K562 (cell line): ENCODE measurements at regions not wholly inside any gene's neighbourhood (a gene's known extent, or its start where the extent isn't known, plus 50 kb on each side); places are given as distances from the start of the nearest gene placed in this dataset.

Experiments
- ATAC-seq: fragments of 200-7000 bp; cut with Tn5 transposase; 3 replicates; pipeline ENCODE4 v1.9.1; 2020; ENCODE audit warnings: moderate library complexity
- BruUV-seq: library from RNA; stranded (reverse); fragments of 400-500 nt; replicated peaks from 2 replicates; lab custom pipeline; 2021; lab: Mats Ljungman, UMichigan
- CTCF ChIA-PET: fragments of 300-600 bp; formaldehyde crosslinking; extraction: SDS; loops from one replicate; lab custom pipeline; 2021; ENCODE audit warnings: low intra/inter-chr PET ratio; lab: Yijun Ruan, JAX
- POLR2A ChIA-PET: fragments of 300-600, 350-650 bp; sonication (Branson Sonifier 250); formaldehyde crosslinking; extraction: SDS; loops from one replicate; lab custom pipeline; 2021; ENCODE audit warnings: antibody characterized with exemption, inconsistent platforms; lab: Yijun Ruan, JAX
- DNase-seq, 4 experiments: peaks; one replicate each; pipeline versions ENCODE4 v3.0.0 to v3.0.0-alpha.2; 2011 to 2018; ENCODE audit warnings: low spot score in 3 of 4, mixed read lengths in 3 of 4; ENCODE audit errors: extremely low read depth in 1 of 4
- FAIRE-seq: peaks from 2 replicates; lab custom pipeline; 2011; peaks lifted over from hg19 to GRCh38; lab: Jason Lieb, UNC
- H2AFZ ChIP-seq: 2 replicates; pipeline ENCODE4 v1.6.0; 2011; ENCODE audit warnings: low read depth, low read length, control low read depth, inconsistent platforms
- H3K27ac ChIP-seq: fragments of 200-600 bp; 3 replicates; pipeline ENCODE4 v1.8.0; 2011; ENCODE audit warnings: low read depth, mild to moderate bottlenecking, control low read depth, inconsistent platforms, low read length, moderate library complexity, mixed read lengths; ENCODE audit errors: extremely low read depth
- H3K27me3 ChIP-seq, 2 experiments: fragments of 300-600 bp in 1 of 2; 2 replicates in 1 of 2; 3 replicates in 1 of 2; pipeline versions ENCODE4 v1.6.0 to v1.8.0; 2011; ENCODE audit warnings: inconsistent platforms in 2 of 2, low read length in 2 of 2, mild to moderate bottlenecking in 1 of 2, mixed read lengths in 1 of 2, moderate library complexity in 1 of 2; ENCODE audit not compliant: control insufficient read depth in 2 of 2, insufficient read depth in 2 of 2
- H3K36me3 ChIP-seq: fragments of 300-600 bp; 3 replicates; pipeline ENCODE4 v1.8.0; 2011; ENCODE audit warnings: mild to moderate bottlenecking, low read length, inconsistent platforms; ENCODE audit not compliant: control insufficient read depth, insufficient read depth
- H3K4me1 ChIP-seq, 2 experiments: fragments of 200-600 bp in 1 of 2; replicated peaks in 1 of 2; 2 replicates in 1 of 2; 3 replicates in 1 of 2; pipeline versions ENCODE4 v1.5.1 to v1.8.0; 2011; ENCODE audit warnings: inconsistent platforms in 2 of 2, low read length in 2 of 2, mild to moderate bottlenecking in 1 of 2, mixed read lengths in 1 of 2, moderate library complexity in 1 of 2; ENCODE audit not compliant: control insufficient read depth in 2 of 2, insufficient read depth in 2 of 2
- H3K4me2 ChIP-seq: 2 replicates; pipeline ENCODE4 v1.6.1; 2011; ENCODE audit warnings: low read length, control low read depth, inconsistent platforms, mixed read lengths; ENCODE audit not compliant: insufficient read depth
- H3K4me3 ChIP-seq: fragments of 200-600 bp; sonication (generic), shearing (Covaris generic); 2 replicates; pipeline ENCODE4 v1.5.1; 2016; ENCODE audit warnings: control low read depth, inconsistent platforms
- H3K79me2 ChIP-seq: fragments of 200-600 bp; 3 replicates; pipeline ENCODE4 v1.8.0; 2011; ENCODE audit warnings: low read length, inconsistent platforms; ENCODE audit not compliant: control insufficient read depth, insufficient read depth
- H3K9ac ChIP-seq, 2 experiments: 2 replicates each; pipeline versions ENCODE4 v1.6.0 to v1.6.1; 2011; ENCODE audit warnings: low read depth in 2 of 2, low read length in 2 of 2, control low read depth in 1 of 2, inconsistent platforms in 1 of 2, mild to moderate bottlenecking in 1 of 2, mixed read lengths in 1 of 2; ENCODE audit not compliant: insufficient read depth in 1 of 2
- H3K9me1 ChIP-seq: one replicate; pipeline ENCODE4 v1.6.0; 2011; ENCODE audit warnings: inconsistent platforms, mild to moderate bottlenecking, low read length, moderate library complexity; ENCODE audit not compliant: control insufficient read depth, insufficient read depth
- H3K9me3 ChIP-seq: replicated peaks from 2 replicates; pipeline ENCODE4 v1.5.1; 2011; ENCODE audit warnings: low read depth, low read length, inconsistent platforms; ENCODE audit not compliant: control insufficient read depth, insufficient read depth
- H4K20me1 ChIP-seq: replicated peaks from 2 replicates; pipeline ENCODE4 v1.6.1; 2011; ENCODE audit warnings: low read length, inconsistent platforms, mixed read lengths; ENCODE audit not compliant: control insufficient read depth, insufficient read depth
- ATF1 ChIP-seq, 2 experiments: fragments of 450-650 bp in 1 of 2; IDR thresholded peaks; 2 replicates each; pipeline ENCODE4 v1.6.1; 2016; ENCODE audit warnings: missing compliant biosample characterization in 1 of 2, missing genetic modification characterization in 1 of 2
- CHD1 ChIP-seq: fragments of 200-600 bp; sonication (generic); IDR thresholded peaks from one replicate; pipeline ENCODE4 v1.6.1; 2012; ENCODE audit warnings: mild to moderate bottlenecking, moderate library complexity, low read length, inconsistent platforms
- EHMT2 ChIP-seq: fragments of 450-650 bp; IDR thresholded peaks from 2 replicates; pipeline ENCODE4 v1.6.1; 2018; ENCODE audit warnings: antibody characterized with exemption
- NBN ChIP-seq: fragments of 450-650 bp; IDR thresholded peaks from 2 replicates; pipeline ENCODE4 v1.6.1; 2016; ENCODE audit warnings: low read depth, mild to moderate bottlenecking
- PHF8 ChIP-seq: fragments of 200-600 bp; sonication (generic); IDR thresholded peaks from 2 replicates; pipeline ENCODE4 v1.6.1; 2012; ENCODE audit warnings: mixed run types, mild to moderate bottlenecking, inconsistent platforms, low read length, moderate library complexity, borderline replicate concordance
- TCFL5 ChIP-seq: fragments of 250-450 bp; sonication (Bioruptor Pico); conservative IDR thresholded peaks from 2 replicates; pipeline ENCODE4 v1.6.1; 2021; ENCODE audit warnings: mild to moderate bottlenecking, moderate library complexity, matching md5 sums
- ZKSCAN8 ChIP-seq: fragments of 200-800 bp; sonication (Bioruptor generic); IDR thresholded peaks from 2 replicates; pipeline ENCODE4 v1.6.1; 2016; ENCODE audit warnings: missing genetic modification characterization, missing compliant biosample characterization
- ZNF239 ChIP-seq: fragments of 250-450 bp; sonication (Bioruptor Pico); IDR thresholded peaks from 2 replicates; pipeline ENCODE4 v1.4.0; 2020; ENCODE audit warnings: mild to moderate bottlenecking
- ZNF407 ChIP-seq: fragments of 450-650 bp; IDR thresholded peaks from 2 replicates; pipeline ENCODE4 v1.6.1; 2016; ENCODE audit warnings: low read depth
- WGBS: fragments of 100-300 bp; shearing (Covaris generic); methylation state at CpG from one replicate; pipeline ENCODE4 v1.1.6; 2016; ENCODE audit warnings: low coverage, mixed read lengths; ENCODE audit not compliant: insufficient coverage; ENCODE audit errors: missing lambda C conversion rate; 5-methylcytosine and 5-hydroxymethylcytosine counted together
- in situ Hi-C: fragments of 300-500 bp; cut with MboI; formaldehyde crosslinking; loops from 4 replicates; pipeline ENCODE4 v1.15.0; 2018; ENCODE audit warnings: inconsistent platforms, mixed read lengths
- intact Hi-C: fragments of 100-400 bp; cut with micrococcal nuclease; formaldehyde crosslinking; loops from 2 replicates; pipeline ENCODE4 v1.14.2; 2022

- 0% methylated on average over 4 of the region's 7 CpGs for WGBS
- no peak for ATAC-seq
- BruUV-seq: no TSS peak
- no peak overlapping the region for H2AFZ ChIP-seq
- H4K20me1 ChIP-seq: no peaks in the 10 kb centered on the region
- no peak overlapping the region for H3K9ac ChIP-seq
- H3K9me3 ChIP-seq: no peaks in the 10 kb centered on the region
- no peaks in the 10 kb centered on the region for H3K9me1 ChIP-seq
- no peak overlapping the region for H3K27ac ChIP-seq
- POLR2A ChIA-PET: no interaction called here
- H3K79me2 ChIP-seq: no peaks in the 10 kb centered on the region
- H3K27me3 ChIP-seq: no peaks in the 10 kb centered on the region
- in situ Hi-C loops: no loop called here
- intact Hi-C loops: no loop called here
- FAIRE-seq: no peak
- no peak for DNase-seq
- TF ChIP-seq ZNF239 (CRISPR knock-in tag) (no peak), ZKSCAN8 (CRISPR knock-in tag) (no peak), PHF8 (no peak), ATF1 (CRISPR knock-in tag; IDR thresholded peaks at IDR 0.05) (no peak), ATF1 (tag; IDR thresholded peaks at IDR 0.05) (no peak), CHD1 (no peak), EHMT2 (no peak)
- TF ChIP-seq, all 486 proteins: peak for 0
- H3K36me3 ChIP-seq: no peaks in the 10 kb centered on the region
- H3K4me3 ChIP-seq: no peak overlapping the region
- CTCF ChIA-PET: interaction anchor here (0.5 kb wide), 1 partner anchor 30 kb away, joined by 3 read pairs; no protein-coding TSS in a partner anchor
- H3K4me2 ChIP-seq: no peak overlapping the region
- H3K4me1 ChIP-seq: no peaks in the 10 kb centered on the region
These were observed 818.0 kb upstream of the SLC10A2 start for GRCh38 chr13:103884101-103884723.

- no peaks in the 10 kb centered on the region for H3K79me2 ChIP-seq
- no peaks in the 10 kb centered on the region for H4K20me1 ChIP-seq
- H3K36me3 ChIP-seq: no peaks in the 10 kb centered on the region
- DNase-seq: no peak
- no peak overlapping the region for H3K27ac ChIP-seq
- H3K9me3 ChIP-seq: no peaks in the 10 kb centered on the region
- in situ Hi-C loops (no loop called here), intact Hi-C loops (no loop called here)
- H2AFZ ChIP-seq: no peak overlapping the region
- no peak for FAIRE-seq
- no peaks in the 10 kb centered on the region for H3K27me3 ChIP-seq
- no peak overlapping the region for H3K4me3 ChIP-seq
- no peak overlapping the region for H3K9ac ChIP-seq
- POLR2A ChIA-PET: no interaction called here
- 3% methylated on average over 8 of the region's 8 CpGs for WGBS
- no peak for ATAC-seq
- H3K4me2 ChIP-seq: no peak overlapping the region
- CTCF ChIA-PET: interaction anchor here (0.5 kb wide), 1 partner anchor 29 kb away, joined by 3 read pairs; no protein-coding TSS in a partner anchor
- no peaks in the 10 kb centered on the region for H3K4me1 ChIP-seq
- no peaks in the 10 kb centered on the region for H3K9me1 ChIP-seq
- no TSS peak for BruUV-seq
- TF ChIP-seq NBN: no peak
- TF ChIP-seq TCFL5 (CRISPR knock-in tag): no peak
- no peak for TF ChIP-seq ZNF407
These were observed 817.5 kb upstream of the SLC10A2 start for GRCh38 chr13:103883698-103884097.
